ENCODE measurements at regions not wholly inside any gene's neighbourhood (a gene's known extent, or its start where the extent isn't known, plus 50 kb on each side); places are given as distances from the start of the nearest gene placed in this dataset.

DNA sequence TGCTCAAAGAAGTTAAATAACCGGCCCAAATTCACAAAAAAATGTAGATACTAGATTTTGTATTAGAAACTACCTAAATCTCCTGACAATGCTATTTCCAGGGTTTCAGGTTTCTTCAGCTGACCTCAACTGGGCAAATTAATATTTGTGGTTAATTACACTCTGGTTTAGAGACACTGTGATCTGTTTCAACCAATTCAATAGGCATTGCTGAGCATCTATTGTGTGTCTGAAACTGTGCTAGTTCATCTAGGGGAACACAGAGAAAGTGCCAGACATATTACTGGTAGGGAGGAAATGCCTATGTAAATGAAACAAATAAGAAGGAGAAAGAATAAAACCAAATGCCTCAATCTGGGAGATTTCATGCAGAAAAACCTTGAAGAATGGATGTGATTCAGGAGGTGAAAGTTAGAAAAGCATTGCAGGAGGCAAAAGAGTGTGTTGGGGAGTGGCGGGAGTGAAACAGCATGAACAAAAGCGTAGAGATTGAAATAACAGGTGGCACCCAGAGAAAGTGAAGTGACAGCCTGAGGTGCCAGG lies 51.3 kb upstream of the IVNS1ABP start:
- TF ChIP-seq EZH2 (IDR thresholded peaks at IDR 0.05) (no peak), POLR2AphosphoS5 (IDR thresholded peaks at IDR 0.05; ENCODE audit: borderline replicate concordance, low read depth, low read length) (no peak)

All from SK-N-MC (cell line).